K562 (cell line): ENCODE measurements at regions not wholly inside any gene's neighbourhood (a gene's known extent, or its start where the extent isn't known, plus 50 kb on each side); places are given as distances from the start of the nearest gene placed in this dataset.

Experiments
- CTCF ChIP-seq, 3 experiments: IDR thresholded peaks in 2 of 3; conservative IDR thresholded peaks in 1 of 3; 2 replicates each; pipeline ENCODE4 v1.5.1; 2011 to 2012; ENCODE audit warnings: low read length in 3 of 3, mild to moderate bottlenecking in 3 of 3, control low read depth in 2 of 3, improper control_type of control experiment in 1 of 3, inconsistent platforms in 1 of 3, low read depth in 1 of 3, mixed read lengths in 1 of 3, moderate library complexity in 1 of 3; ENCODE audit not compliant: insufficient read depth in 2 of 3
- E4F1 ChIP-seq: fragments of 250-450 bp; sonication (Bioruptor Pico); IDR thresholded peaks from 2 replicates; pipeline ENCODE4 v1.5.0; 2021; ENCODE audit warnings: mild to moderate bottlenecking, borderline replicate concordance
- ELF1 ChIP-seq: fragments of 200-800 bp; sonication (Bioruptor generic); IDR thresholded peaks from 2 replicates; pipeline ENCODE4 v1.6.1; 2016; ENCODE audit warnings: missing genetic modification characterization, missing compliant biosample characterization
- HMG20B ChIP-seq: fragments of 250-450 bp; sonication (Bioruptor Pico); IDR thresholded peaks from 2 replicates; pipeline ENCODE4 v1.5.0; 2021; ENCODE audit warnings: mild to moderate bottlenecking
- IRF2 ChIP-seq: sonication (generic); formaldehyde crosslinking; IDR thresholded peaks from 2 replicates; pipeline ENCODE4 v1.8.1; 2022; ENCODE audit warnings: mild to moderate bottlenecking, missing genetic modification reagents
- KLF16 ChIP-seq: IDR thresholded peaks from 2 replicates; pipeline ENCODE4 v1.6.1; 2016; ENCODE audit warnings: antibody characterized with exemption
- NCOR1 ChIP-seq: fragments of 450-650 bp; IDR thresholded peaks from 2 replicates; pipeline ENCODE4 v1.6.1; 2016; ENCODE audit warnings: mild to moderate bottlenecking, moderate library complexity
- RCOR1 ChIP-seq, 2 experiments: IDR thresholded peaks; 2 replicates each; pipeline ENCODE4 v1.6.1; 2012; ENCODE audit warnings: low read depth in 2 of 2, low read length in 2 of 2, borderline replicate concordance in 1 of 2, improper control_type of control experiment in 1 of 2
- RNF2 ChIP-seq: sonication (generic); IDR thresholded peaks from 2 replicates; pipeline ENCODE4 v1.6.1; 2016
- SMARCC2 ChIP-seq: fragments of 450-650 bp; IDR thresholded peaks from 2 replicates; pipeline ENCODE4 v1.6.1; 2017; ENCODE audit warnings: antibody characterized with exemption, moderate library complexity, mild to moderate bottlenecking, low read depth
- SP1 ChIP-seq: sonication (generic); formaldehyde crosslinking; IDR thresholded peaks from 2 replicates; pipeline ENCODE4 v1.8.1; 2022; ENCODE audit warnings: mild to moderate bottlenecking, missing genetic modification reagents
- TAF1 ChIP-seq: IDR thresholded peaks from 2 replicates; pipeline ENCODE4 v1.6.1; 2011; ENCODE audit warnings: mild to moderate bottlenecking, low read length, moderate library complexity; ENCODE audit not compliant: insufficient read depth, control insufficient read depth, severe bottlenecking; ENCODE audit errors: extremely low read depth
- TGIF2 ChIP-seq: sonication (generic); formaldehyde crosslinking; IDR thresholded peaks from 2 replicates; pipeline ENCODE4 v1.8.1; 2022; ENCODE audit warnings: mild to moderate bottlenecking, missing genetic modification reagents, moderate library complexity

GRCh38 chr1:221636096-221636495 is 105.8 kb downstream of the DUSP10 start:
- no peak for TF ChIP-seq SP1 (CRISPR knock-in tag)
- TF ChIP-seq CTCF (IDR thresholded peaks at IDR 0.05 in 2 of 3, conservative IDR thresholded peaks at IDR 0.05 in 1 of 3; ENCODE audit: insufficient read depth in 2 of 3, low read depth in 1 of 3, low read length in 3 of 3) = no peak
- TF ChIP-seq TGIF2 = no peak
- TF ChIP-seq RNF2 = no peak
- TF ChIP-seq KLF16 = no peak
- TF ChIP-seq E4F1 (CRISPR knock-in tag) = no peak
- no peak for TF ChIP-seq ELF1 (tag)
- no peak for TF ChIP-seq SMARCC2
- no peak for TF ChIP-seq HMG20B
- no peak for TF ChIP-seq TAF1
- TF ChIP-seq IRF2 (CRISPR knock-in tag) = no peak
- TF ChIP-seq NCOR1 = no peak
- TF ChIP-seq RCOR1 (IDR thresholded peaks at IDR 0.05; ENCODE audit: borderline replicate concordance in 1 of 2, low read depth in 2 of 2, low read length in 2 of 2) = no peak
